Fibroblast of skin of right quadriceps (primary cell): ENCODE measurements at regions not wholly inside any gene's neighbourhood (a gene's known extent, or its start where the extent isn't known, plus 50 kb on each side); places are given as distances from the start of the nearest gene placed in this dataset.
"Not testable (repeated sequence)": the region's sequence is repeated elsewhere in the genome, so short reads cannot be mapped to it uniquely, and the experiment has no call there.

ENCODE experiments used
- DNase-seq: peaks from one replicate; pipeline ENCODE4 v3.0.0-alpha.2; 2013

DNA sequence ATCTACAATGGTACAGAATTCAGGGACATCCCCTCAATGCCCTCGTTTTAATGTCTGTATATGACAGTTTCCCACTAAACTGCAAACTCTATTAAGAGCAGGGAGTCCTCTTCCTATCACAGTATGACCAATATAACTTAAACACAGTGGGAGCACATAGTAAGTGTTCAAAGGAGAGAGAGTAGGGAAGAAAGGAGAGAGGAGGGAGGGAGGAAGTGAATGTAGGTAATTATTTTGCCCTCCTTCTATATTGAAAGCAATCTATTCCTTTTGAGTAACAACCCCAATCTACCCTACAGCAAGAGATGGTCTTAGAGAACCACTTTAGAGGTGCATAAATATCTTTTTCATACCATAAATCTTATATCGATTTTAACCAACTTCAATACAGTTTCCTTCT, 121.4 kb downstream of the MRPL39 start:
- no peak for DNase-seq

GRCh38 chr21:25467896-25468295, 139.4 kb downstream of the MRPL39 start:
- DNase-seq, result no peak

- DNase-seq, result not testable (repeated sequence)
These were observed 140.2 kb downstream of the MRPL39 start for GRCh38 chr21:25467071-25467470.

DNA sequence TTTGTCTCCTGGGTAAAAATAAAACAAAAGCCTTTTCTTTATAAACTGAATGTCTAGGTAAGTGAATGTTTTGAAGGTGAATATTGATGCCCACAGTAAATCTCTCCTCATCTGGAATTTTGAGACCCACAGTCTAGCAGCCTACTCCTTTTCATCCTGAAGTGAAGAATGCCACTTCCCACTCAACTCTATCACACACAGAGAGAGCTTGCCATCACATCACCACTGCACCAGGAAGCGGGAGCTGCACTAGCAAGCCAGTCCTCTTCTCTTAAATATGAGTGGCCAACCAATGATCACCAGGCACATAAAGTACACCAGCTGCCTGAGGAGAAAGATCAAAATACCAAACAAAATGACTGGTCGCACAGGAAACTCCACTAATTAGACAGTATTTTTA, 140.8 kb downstream of the MRPL39 start:
- no peak for DNase-seq

- DNase-seq, result no peak
These were observed 142.0 kb downstream of the MRPL39 start for GRCh38 chr21:25465263-25465662.

DNA sequence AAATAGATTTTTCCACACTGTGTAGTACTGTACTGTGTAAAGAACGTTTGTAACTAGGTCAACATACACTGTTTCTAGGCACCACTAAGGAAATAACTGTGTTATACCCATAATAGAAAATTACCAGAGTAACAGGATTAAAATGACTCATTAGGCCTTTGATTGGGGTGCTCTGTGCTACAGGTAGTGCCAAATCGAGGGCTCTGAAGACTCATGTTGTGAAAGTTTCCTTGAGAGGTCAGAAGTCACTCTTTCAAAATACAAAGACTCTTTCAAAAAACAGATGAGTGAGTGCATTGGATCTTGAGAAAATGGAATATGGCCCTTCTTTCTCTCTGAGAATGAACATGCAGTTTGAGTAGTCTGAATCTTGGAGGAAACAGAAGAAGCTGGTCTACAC, 143.0 kb downstream of the MRPL39 start:
- no peak for DNase-seq

GRCh38 chr21:25462517-25462971, 144.7 kb downstream of the MRPL39 start:
- no peak for DNase-seq

- no peak for DNase-seq
These were observed 145.6 kb downstream of the MRPL39 start for GRCh38 chr21:25461725-25462124.

DNA sequence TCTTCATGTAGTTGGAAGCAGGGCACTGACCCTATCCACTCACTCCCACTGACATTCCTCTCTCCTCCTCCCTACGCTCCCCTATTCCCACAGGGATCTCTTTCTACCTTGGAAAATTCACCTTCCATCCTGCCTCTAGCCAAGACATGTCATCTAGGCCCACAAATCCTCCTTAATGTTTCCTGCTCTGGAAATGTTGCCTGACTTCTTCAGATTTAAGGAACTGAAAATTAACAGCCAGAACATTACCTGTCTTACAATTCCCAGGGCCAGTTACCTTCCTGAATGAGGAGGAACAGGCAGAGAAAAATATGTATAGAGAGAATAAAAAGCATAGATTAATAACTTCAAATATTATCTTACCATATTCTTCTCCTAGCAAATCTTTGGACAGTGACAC, 147.3 kb downstream of the MRPL39 start:
- no peak for DNase-seq

DNA sequence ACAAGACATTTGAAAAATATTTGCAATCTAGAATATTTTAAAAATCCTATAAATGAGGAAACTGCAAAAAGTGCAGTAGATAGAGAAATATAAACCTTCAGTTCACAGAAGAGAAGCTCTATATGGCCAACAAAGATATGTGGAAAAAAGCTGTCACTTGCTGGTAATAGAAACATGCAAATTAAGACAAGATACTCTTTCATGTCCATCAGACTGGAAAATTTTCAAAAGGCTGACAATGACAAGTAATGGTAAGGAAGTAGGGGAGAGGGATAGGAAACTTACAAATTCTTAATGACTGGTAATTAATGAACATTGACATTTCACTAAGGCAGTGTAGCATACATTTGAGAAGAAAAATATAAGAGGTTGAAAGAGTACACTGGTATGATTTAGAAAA, 147.9 kb downstream of the MRPL39 start:
- no peak for DNase-seq

DNA sequence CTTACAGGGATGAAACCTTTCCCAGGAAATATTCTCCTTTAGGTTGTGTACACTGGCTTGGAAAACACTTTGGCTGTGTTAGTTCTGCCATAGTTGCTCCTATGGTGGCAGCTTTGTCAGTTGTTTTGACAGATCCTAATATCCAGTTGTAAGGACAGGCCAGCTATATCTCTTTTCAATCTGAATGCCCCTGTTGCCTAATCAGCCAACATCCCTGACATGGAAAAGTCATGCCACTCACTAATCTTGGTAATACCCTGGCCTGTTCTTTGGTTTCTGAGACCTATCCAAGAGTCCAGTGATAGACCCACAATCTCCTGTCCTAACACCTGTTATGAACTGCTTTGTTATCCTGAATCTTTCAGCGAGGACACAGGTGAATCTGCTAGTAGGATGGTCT, 148.8 kb downstream of the MRPL39 start:
- no peak for DNase-seq

- no peak for DNase-seq
These were observed 149.3 kb downstream of the MRPL39 start for GRCh38 chr21:25457946-25458345.

DNA sequence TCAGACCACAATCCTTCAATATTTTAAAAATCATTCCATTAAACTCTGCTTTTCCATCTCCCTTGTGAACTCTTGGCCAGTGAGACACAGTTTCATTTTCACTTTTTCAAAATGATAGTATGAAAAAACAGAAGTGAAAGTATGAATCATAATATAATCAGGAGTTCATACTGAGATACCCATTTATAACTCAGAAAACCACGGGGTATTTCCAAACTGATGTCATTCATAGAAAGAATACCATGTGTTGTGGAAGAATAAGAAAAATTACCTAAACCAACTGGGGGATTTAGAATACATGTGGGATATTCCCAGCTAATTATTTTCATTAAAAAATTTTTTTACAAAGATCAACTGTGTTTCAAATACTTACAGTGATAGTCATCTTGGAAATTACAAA, 149.9 kb downstream of the MRPL39 start:
- peak; percentile 71 for DNase-seq

DNA sequence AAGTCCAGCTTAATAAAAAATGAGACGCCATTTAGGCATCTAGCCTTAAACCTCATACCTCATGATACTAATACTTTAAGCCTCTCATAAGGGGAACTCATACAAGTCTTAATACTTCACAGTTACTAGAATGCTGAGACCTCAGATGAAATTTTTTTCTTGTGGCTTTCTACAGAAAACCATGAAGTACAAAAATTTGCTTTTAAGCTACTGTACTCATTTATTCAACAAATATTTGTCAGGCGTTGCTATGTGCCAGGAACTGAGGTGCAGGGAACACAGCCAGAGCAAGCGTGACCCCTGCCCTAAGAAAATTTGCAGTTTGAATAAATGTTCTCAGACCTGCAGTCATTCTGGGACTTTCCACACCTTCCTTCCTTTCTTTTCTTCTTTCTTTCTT, 150.6 kb downstream of the MRPL39 start:
- DNase-seq, result peak; percentile 17

DNA sequence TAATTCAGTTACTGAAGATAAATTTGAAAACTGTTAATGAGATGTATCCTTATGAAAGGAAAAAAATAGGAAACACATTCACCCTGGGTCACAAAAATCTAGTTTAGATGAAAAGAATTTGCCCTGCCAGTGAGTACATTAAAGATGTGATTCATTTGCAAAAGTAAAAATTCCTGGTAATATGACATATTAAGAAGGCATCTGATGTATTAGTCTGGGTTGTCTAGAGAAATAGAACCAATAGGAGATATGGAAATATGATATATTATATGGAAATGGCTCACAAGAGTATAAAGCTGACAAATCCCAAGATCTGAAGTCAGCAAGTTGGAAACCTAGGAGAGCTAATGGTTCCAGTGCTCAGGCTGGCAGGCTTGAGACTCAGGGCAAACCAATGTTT, 153.8 kb downstream of the MRPL39 start:
- DNase-seq, result peak; percentile 43

GRCh38 chr21:25449950-25450349, 157.3 kb downstream of the MRPL39 start:
- DNase-seq, result no peak

- no peak for DNase-seq
These were observed 165.4 kb downstream of the MRPL39 start for GRCh38 chr21:25441835-25442234.

DNA sequence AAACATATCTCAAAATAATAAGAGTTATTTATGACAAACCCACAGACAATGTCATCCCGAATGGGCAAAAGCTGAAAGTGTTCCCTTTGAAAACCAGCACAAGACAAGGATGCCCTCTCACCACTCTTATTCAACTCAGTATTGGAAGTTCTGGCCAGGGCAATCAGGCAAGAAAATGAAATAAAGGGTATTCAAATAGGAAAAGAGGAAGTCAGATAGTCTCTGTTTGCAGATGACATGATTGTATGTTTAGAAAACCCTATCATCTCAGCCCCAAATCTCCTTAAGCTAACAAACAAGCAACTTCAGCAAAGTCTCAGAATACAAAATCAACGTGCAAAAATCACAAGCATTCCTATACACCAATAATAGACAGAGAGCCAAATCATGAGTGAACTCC, 169.8 kb downstream of the MRPL39 start:
- not testable (repeated sequence) for DNase-seq

- no peak for DNase-seq
These were observed 178.7 kb downstream of the MRPL39 start for GRCh38 chr21:25428537-25428936.

DNA sequence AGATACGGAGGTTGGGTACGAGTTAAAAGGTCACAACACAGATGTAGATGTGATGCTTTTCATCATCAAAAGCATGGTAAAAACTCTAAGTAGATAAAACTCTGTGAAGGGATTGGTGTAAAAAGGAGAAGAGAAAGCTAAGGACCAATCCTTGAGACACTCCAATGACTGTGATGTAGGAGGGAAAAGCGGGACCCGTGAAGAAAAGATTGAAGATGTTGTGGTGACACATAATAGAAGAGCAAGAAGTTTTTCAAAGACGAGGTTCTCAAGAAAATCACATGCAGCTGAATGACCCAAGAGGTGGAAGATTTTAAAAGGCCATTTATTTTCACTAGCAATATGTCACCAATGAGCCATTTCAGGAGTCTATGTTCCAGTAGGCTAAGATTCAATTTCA, 179.5 kb downstream of the MRPL39 start:
- DNase-seq, result no peak

- no peak for DNase-seq
These were observed 180.7 kb downstream of the MRPL39 start for GRCh38 chr21:25426580-25426979.

DNA sequence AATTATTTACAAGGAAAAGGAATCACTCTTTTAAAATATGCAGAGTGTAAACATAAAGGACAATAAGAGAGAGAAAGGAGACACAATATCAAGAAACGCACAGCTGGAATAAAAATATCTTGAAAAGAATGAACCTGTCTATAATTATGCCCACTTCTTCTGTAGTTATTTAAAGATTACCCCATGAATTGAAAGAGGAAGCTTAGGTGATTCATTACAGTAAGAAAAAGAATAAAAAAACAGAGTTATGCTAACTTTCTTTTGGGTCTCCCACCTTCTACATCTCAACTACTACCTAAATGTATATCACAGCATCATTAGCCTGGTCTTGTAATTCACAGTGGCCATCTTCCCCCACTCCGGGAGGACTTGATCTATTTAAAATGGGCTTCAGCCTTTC, 182.1 kb downstream of the MRPL39 start:
- DNase-seq, result no peak

- DNase-seq, result no peak
These were observed 182.6 kb downstream of the MRPL39 start for GRCh38 chr21:25424634-25425033.

- no peak for DNase-seq
These were observed 183.2 kb downstream of the MRPL39 start for GRCh38 chr21:25424048-25424447.

- DNase-seq, result no peak
These were observed 184.4 kb downstream of the MRPL39 start for GRCh38 chr21:25422610-25423608.
